Sigmoid colon (tissue), 6 donors: ENCODE measurements at regions not wholly inside any gene's neighbourhood (a gene's known extent, or its start where the extent isn't known, plus 50 kb on each side); places are given as distances from the start of the nearest gene placed in this dataset.
"Not testable (repeated sequence)": the region's sequence is repeated elsewhere in the genome, so short reads cannot be mapped to it uniquely, and the experiment has no call there.

ENCODE experiments used
- DNase-seq: peaks from one replicate; pipeline ENCODE4 v3.0.0-alpha.2; 2019
- H3K27ac ChIP-seq, 4 donors: fragments of 200-600 bp; sonication (generic); one replicate each; pipeline ENCODE4 v1.5.1; 2016 to 2019; ENCODE audit warnings: mild to moderate bottlenecking in 1 of 4
- H3K27me3 ChIP-seq, 3 donors: fragments of 200-600 bp; sonication (generic); one replicate each; pipeline ENCODE4 v1.5.1; 2019; ENCODE audit warnings: mild to moderate bottlenecking in 1 of 3
- H3K36me3 ChIP-seq, 4 donors: fragments of 200-600 bp; sonication (generic); one replicate each; pipeline ENCODE4 v1.5.1; 2016 to 2019
- H3K4me1 ChIP-seq, 4 donors: fragments of 200-600 bp; sonication (generic); one replicate each; pipeline ENCODE4 v1.5.1; 2017 to 2019
- H3K4me3 ChIP-seq, 4 donors: fragments of 200-600 bp; sonication (generic); one replicate each; pipeline ENCODE4 v1.5.1; 2017 to 2019; ENCODE audit warnings: mild to moderate bottlenecking in 2 of 4, moderate library complexity in 1 of 4
- H3K9me3 ChIP-seq, 4 donors: fragments of 200-600 bp in 3 of 4; sonication (generic) in 3 of 4; one replicate each; pipeline versions ENCODE4 v1.5.1 to v1.6.1; 2013 to 2019
- EP300 ChIP-seq, 4 donors: sonication (generic); formaldehyde crosslinking; IDR thresholded peaks; one replicate each; pipeline ENCODE4 v1.6.1; 2017; ENCODE audit warnings: antibody characterized with exemption in 4 of 4
- POLR2A ChIP-seq, 2 donors: fragments of 450-650 bp; IDR thresholded peaks; one replicate each; pipeline ENCODE4 v1.6.1; 2016; ENCODE audit warnings: antibody characterized with exemption in 2 of 2, mild to moderate bottlenecking in 2 of 2, moderate library complexity in 2 of 2
- POLR2AphosphoS5 ChIP-seq, 4 donors: sonication (generic); formaldehyde crosslinking; IDR thresholded peaks; one replicate each; pipeline ENCODE4 v1.6.1; 2017; ENCODE audit warnings: antibody characterized with exemption in 4 of 4
- WGBS, 2 donors: extraction: QIAGEN DNeasy Blood & Tissue Kit; methylation state at CpG; one replicate each; pipeline ENCODE4 v1.1.7; 2013; 5-methylcytosine and 5-hydroxymethylcytosine counted together
- intact Hi-C: fragments of 100-400 bp; cut with DNase I; formaldehyde crosslinking; loops from one replicate; pipeline ENCODE4 v1.15.1; 2023
- TF ChIP-seq, protein P1 (sequence below), 4 experiments: fragments of 450-650 bp in 3 of 4; fragments of 200-600 bp in 1 of 4; IDR thresholded peaks; one replicate each; pipeline ENCODE4 v1.5.1; 2016 to 2019; ENCODE audit warnings: antibody characterized with exemption in 4 of 4, mild to moderate bottlenecking in 3 of 4, moderate library complexity in 2 of 4
- donor health status: healthy with polysubstance abuse.
- donor health status: healthy.

DNA sequence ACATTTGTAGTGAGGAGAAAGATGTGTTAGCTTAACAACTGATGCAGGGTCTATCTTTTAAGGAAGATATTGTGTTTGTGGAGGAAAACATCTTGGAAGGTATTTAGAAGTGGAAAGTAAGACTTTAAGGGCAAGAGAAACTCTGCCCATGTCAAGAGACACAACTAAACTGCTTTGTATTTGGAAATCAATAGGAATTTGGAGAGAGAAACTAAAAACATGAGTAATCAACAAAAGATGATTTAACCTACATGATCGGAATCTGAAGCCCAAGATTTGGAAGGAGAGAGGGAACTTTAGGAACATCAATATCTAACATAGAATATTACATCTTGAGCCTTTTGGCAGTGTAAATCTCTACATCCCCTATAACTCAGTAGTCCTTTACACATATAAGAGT is 184.2 kb upstream of the COL3A1 start:
- no peak for DNase-seq
- no peak overlapping the region for H3K4me3 ChIP-seq
- H3K4me1 ChIP-seq = peaks cover 0 to 46% (median 30%) of the 10 kb centered on the region in 4 donors
- 83 to 93% methylated on average over 1 of the region's 1 CpG for WGBS, 2 donors
- peak overlapping the region in 2 of 4 donors; percentile 51 to 87 for H3K27ac ChIP-seq
- H3K9me3 ChIP-seq = no peaks in the 10 kb centered on the region
- intact Hi-C loops = loop anchor here (5.0 to 10.0 kb wide), 3 partner anchors 215 to 615 kb away; no protein-coding TSS in a partner anchor
- TF ChIP-seq EP300 (IDR thresholded peaks at IDR 0.05) (no peak), POLR2AphosphoS5 (IDR thresholded peaks at IDR 0.05) (no peak), POLR2A (IDR thresholded peaks at IDR 0.05) (no peak)
- TF ChIP-seq, protein P1, sequence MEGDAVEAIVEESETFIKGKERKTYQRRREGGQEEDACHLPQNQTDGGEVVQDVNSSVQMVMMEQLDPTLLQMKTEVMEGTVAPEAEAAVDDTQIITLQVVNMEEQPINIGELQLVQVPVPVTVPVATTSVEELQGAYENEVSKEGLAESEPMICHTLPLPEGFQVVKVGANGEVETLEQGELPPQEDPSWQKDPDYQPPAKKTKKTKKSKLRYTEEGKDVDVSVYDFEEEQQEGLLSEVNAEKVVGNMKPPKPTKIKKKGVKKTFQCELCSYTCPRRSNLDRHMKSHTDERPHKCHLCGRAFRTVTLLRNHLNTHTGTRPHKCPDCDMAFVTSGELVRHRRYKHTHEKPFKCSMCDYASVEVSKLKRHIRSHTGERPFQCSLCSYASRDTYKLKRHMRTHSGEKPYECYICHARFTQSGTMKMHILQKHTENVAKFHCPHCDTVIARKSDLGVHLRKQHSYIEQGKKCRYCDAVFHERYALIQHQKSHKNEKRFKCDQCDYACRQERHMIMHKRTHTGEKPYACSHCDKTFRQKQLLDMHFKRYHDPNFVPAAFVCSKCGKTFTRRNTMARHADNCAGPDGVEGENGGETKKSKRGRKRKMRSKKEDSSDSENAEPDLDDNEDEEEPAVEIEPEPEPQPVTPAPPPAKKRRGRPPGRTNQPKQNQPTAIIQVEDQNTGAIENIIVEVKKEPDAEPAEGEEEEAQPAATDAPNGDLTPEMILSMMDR (IDR thresholded peaks at IDR 0.05) = no peak
- H3K27me3 ChIP-seq = no peaks in the 10 kb centered on the region
- H3K36me3 ChIP-seq = no peaks in the 10 kb centered on the region

DNA sequence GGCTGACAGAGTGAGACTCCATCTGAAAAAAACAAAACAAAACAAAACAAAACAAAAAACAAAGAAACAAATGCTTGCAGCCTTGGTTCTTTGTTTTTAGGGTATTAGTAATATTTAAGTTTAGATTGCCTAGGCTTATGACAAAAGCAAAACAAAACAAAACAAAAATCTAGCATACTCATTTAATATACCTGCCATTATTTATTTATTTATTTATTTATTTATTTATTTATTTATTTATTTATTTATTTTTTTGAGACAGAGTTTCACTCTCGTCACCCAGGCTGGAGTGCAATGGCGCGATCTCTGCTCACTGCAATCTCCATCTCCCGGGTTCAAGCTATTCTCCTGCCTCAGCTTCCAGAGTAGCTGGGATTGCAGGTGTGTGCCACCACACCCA is 179.7 kb upstream of the COL3A1 start:
- intact Hi-C loops, H3K4me3 ChIP-seq, H3K4me1 ChIP-seq, H3K27ac ChIP-seq, H3K27me3 ChIP-seq, DNase-seq, H3K36me3 ChIP-seq, H3K9me3 ChIP-seq: not testable (repeated sequence)
- 96% methylated on average over 4 of the region's 4 CpGs for WGBS, 2 donors

DNA sequence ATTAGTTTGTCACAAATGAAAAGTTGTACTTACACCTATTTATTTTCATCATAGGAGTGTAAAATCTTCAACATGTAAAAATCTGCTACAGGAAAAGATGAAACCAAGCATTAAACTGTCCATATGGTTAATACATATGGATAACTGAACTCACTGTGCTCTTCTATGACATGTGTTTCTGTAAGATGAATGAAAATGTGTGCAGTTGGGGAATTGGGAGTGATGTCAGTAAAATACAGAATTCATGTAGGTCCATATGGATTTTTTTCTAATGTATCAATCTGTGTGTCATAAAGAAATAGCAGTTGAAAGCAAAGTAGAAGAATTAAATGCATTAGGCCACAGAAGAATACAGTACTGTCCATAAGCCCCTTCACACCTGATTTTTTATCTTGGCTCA is 178.4 kb upstream of the COL3A1 start:
- H3K4me1 ChIP-seq = no peaks in the 10 kb centered on the region
- H3K36me3 ChIP-seq = no peaks in the 10 kb centered on the region
- no peaks in the 10 kb centered on the region for H3K27me3 ChIP-seq
- H3K4me3 ChIP-seq = no peak overlapping the region
- no peaks in the 10 kb centered on the region for H3K9me3 ChIP-seq
- intact Hi-C loops = no loop called here
- no peak for DNase-seq
- TF ChIP-seq, protein P1 (IDR thresholded peaks at IDR 0.05) = no peak
- no peak overlapping the region for H3K27ac ChIP-seq

DNA sequence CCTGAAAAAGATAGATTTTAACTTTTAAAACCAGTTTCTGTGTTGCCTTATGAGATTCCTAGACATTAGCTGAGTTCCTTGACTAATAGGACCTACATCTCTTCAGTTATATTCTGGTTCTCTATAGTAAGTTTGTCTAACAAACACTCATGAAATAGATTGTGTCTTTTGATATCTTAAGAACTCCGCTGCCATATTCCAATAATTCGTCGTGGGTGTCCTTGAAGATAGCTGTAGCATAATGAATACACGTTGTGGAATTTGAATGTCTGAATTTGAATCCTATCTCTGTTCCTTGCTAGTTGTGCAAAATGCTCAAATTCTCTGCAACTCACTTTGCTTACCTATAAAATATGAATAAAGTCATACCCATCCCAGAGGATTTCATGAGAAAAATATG is 176.8 kb upstream of the COL3A1 start:
- no peaks in the 10 kb centered on the region for H3K4me1 ChIP-seq

DNA sequence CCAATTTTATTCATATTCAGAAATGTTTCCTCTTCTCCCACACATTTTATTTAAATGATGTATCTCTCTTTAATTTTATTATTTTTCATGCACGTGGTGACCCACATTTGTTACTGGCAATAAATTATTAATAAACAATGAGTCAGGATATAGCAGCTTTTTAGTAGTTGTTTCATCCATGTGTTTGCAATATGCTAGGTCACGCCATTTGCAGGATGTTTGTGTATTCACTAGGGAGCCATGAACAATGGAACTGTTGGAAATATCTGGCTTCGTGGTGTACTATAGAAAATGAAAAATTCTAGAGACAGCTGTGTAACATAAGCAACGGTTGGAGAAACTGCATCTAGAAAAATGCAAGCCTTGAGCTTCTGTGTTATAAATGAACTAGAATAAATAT is 176.0 kb upstream of the COL3A1 start:
- no peak for DNase-seq
- WGBS, 2 donors = 52 to 62% methylated on average over 4 of the region's 4 CpGs
- Histone ChIP-seq H3K27ac (no peak overlapping the region), H3K27me3 (no peaks in the 10 kb centered on the region), H3K36me3 (no peaks in the 10 kb centered on the region), H3K4me3 (no peak overlapping the region), H3K4me1 (no peaks in the 10 kb centered on the region), H3K9me3 (peaks cover 0 to 8% (median under 1%) of the 10 kb centered on the region in 4 donors)
- TF ChIP-seq EP300 (IDR thresholded peaks at IDR 0.05) (no peak), POLR2AphosphoS5 (IDR thresholded peaks at IDR 0.05) (no peak), POLR2A (IDR thresholded peaks at IDR 0.05) (no peak)
- TF ChIP-seq, protein P1 (IDR thresholded peaks at IDR 0.05) = no peak
- intact Hi-C loops = no loop called here

More for the DNA sequence above, 176.8 kb upstream of the COL3A1 start:
- no peak for TF ChIP-seq POLR2A (IDR thresholded peaks at IDR 0.05)
- TF ChIP-seq POLR2AphosphoS5 (IDR thresholded peaks at IDR 0.05) = no peak
- no peak for TF ChIP-seq EP300 (IDR thresholded peaks at IDR 0.05)
- TF ChIP-seq, protein P1 (IDR thresholded peaks at IDR 0.05) = no peak
- no peak overlapping the region for H3K4me3 ChIP-seq
- no peak for DNase-seq
- intact Hi-C loops = no loop called here
- WGBS, 2 donors = 74 to 75% methylated on average over 4 of the region's 4 CpGs
- H3K27ac ChIP-seq = no peak overlapping the region
- H3K36me3 ChIP-seq = no peaks in the 10 kb centered on the region
- H3K27me3 ChIP-seq = no peaks in the 10 kb centered on the region
- peaks cover 0 to under 1% (median 0%) of the 10 kb centered on the region in 4 donors for H3K9me3 ChIP-seq
